ENCODE measurements at regions not wholly inside any gene's neighbourhood (a gene's known extent, or its start where the extent isn't known, plus 50 kb on each side); places are given as distances from the start of the nearest gene placed in this dataset.

DNA sequence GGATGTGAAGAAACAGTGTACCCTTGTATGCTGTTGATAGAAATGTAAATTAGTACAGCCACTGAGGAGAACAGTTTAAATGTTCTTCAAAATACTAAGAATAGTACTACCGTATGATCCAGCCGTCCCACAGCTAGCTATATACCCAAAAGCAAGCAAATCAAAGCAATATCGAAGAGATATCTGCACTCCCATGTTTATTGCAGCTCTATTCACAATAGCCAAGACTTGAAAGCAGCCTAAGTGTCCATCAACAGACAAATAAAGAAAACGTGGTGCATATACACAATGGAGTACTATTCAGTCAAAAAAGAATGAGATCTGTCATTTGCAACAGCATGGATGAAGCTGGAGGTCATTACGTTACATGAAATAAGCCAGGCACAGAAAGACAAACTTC lies 88.5 kb upstream of the SLC38A4 start:
- TF ChIP-seq, protein P1, sequence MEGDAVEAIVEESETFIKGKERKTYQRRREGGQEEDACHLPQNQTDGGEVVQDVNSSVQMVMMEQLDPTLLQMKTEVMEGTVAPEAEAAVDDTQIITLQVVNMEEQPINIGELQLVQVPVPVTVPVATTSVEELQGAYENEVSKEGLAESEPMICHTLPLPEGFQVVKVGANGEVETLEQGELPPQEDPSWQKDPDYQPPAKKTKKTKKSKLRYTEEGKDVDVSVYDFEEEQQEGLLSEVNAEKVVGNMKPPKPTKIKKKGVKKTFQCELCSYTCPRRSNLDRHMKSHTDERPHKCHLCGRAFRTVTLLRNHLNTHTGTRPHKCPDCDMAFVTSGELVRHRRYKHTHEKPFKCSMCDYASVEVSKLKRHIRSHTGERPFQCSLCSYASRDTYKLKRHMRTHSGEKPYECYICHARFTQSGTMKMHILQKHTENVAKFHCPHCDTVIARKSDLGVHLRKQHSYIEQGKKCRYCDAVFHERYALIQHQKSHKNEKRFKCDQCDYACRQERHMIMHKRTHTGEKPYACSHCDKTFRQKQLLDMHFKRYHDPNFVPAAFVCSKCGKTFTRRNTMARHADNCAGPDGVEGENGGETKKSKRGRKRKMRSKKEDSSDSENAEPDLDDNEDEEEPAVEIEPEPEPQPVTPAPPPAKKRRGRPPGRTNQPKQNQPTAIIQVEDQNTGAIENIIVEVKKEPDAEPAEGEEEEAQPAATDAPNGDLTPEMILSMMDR (conservative IDR thresholded peaks at IDR 0.05) = no peak
- no peak overlapping the region for H3K27ac ChIP-seq

DNA sequence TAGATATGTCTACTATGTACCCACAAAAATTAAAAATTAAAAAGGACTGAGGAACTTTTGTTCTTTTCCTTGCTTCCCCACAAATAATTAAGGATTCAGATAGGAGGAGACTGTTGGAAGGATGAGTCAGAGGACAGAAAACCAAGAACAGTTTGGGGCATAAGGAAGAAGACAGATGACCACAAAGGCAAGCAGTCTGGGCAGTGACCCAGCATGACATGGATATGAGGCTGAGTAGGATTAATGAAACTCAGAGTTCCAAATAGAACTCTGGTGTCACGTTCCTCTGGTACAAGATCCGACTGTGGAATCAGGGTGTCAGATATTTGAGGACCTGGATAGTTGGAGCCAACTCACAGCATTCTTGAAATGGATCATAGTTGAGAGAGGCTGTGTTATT lies 89.3 kb upstream of the SLC38A4 start:
- TF ChIP-seq, protein P1 (conservative IDR thresholded peaks at IDR 0.05) = no peak
- no peak overlapping the region for H3K27ac ChIP-seq

DNA sequence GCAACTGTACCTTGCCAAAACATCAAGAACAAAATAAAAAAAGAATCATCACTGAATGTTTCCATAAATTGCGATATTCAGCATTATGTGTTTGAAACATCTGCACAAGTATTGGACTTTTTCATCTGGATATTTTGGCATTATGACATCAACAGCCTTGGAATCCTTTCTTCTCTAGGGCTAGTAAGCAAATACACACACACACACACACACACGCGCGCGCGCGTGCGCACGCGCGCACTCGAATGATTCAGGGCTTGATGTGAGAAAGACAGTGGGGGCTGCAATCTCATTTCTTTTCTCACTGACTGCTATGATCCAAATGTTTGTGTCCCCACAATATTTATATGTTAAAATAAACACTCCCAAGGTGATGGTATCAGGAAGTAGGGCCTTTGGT lies 90.0 kb upstream of the SLC38A4 start:
- TF ChIP-seq, protein P1 (conservative IDR thresholded peaks at IDR 0.05) = no peak
- H3K27ac ChIP-seq = no peak overlapping the region

DNA sequence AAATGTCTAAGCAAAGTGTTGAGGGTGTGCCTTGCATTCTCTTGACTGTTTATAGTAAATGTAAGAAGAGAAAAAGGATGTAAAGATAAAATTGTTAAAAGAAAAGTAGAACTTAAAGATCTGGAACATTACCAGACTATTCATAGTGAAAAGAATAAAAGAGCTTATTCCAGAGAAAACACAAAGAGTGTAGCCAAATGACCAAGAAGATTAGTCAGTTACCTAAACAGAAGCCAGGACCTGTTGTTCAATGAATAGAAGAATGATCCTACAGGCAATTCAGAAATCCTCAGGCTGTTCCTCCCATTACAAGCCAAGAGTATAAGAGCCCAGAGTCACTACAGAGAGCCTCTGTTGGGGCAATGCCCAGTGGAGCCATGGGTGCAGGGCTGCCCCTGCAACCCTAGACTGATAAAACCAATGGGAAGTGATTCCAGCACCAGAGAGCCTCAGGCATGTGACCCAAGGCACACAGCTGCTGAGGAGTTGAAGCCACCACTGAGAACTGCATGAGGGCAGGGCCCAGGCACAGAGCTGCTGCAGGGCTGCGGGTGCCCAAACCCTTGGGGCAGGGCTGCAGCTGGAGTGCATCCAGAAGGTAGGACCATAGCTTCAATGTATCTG lies 91.1 kb upstream of the SLC38A4 start:
- no peak overlapping the region for H3K27ac ChIP-seq
- TF ChIP-seq, protein P1 (conservative IDR thresholded peaks at IDR 0.05) = no peak

DNA sequence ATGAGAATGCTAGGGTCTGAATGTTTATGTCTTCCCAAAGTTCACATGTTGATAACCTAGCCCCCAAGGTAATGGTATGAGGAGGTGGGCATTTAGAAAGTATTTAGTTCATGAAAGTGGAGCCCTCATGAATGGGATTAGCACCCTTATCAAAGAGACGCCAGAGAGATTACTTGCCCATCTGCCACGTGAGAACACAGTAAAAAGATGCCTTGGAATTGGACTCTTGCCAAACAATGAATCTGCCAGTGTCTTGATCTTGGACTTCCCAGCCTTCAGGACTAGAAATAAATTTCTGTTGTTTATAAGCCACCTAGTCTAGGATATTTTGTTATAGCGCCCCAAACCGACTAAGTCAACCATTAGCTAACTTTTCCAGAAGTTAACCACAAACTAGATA lies 92.0 kb upstream of the SLC38A4 start:
- TF ChIP-seq, protein P1 (conservative IDR thresholded peaks at IDR 0.05) = no peak
- no peak overlapping the region for H3K27ac ChIP-seq

DNA sequence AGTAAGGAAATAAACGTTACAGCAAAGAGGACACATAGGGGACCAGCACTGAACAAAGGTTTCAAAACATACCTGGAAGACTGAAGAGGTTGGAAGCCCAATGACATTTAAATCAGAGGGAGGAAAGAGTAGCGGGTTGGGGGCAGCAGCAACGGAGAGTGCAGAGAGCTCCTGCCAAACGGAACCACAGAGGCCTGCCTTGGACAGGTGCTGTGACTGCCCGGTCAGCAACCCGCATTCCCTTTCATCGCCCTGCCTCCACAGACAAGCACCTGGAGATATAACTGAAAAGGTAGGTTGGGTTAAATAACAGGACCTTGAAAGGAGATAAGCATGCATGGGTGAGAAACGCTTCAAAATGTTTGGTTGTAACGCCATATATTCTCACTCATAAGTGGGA lies 92.8 kb upstream of the SLC38A4 start:
- H3K27ac ChIP-seq = no peak overlapping the region
- TF ChIP-seq, protein P1 (conservative IDR thresholded peaks at IDR 0.05) = no peak

DNA sequence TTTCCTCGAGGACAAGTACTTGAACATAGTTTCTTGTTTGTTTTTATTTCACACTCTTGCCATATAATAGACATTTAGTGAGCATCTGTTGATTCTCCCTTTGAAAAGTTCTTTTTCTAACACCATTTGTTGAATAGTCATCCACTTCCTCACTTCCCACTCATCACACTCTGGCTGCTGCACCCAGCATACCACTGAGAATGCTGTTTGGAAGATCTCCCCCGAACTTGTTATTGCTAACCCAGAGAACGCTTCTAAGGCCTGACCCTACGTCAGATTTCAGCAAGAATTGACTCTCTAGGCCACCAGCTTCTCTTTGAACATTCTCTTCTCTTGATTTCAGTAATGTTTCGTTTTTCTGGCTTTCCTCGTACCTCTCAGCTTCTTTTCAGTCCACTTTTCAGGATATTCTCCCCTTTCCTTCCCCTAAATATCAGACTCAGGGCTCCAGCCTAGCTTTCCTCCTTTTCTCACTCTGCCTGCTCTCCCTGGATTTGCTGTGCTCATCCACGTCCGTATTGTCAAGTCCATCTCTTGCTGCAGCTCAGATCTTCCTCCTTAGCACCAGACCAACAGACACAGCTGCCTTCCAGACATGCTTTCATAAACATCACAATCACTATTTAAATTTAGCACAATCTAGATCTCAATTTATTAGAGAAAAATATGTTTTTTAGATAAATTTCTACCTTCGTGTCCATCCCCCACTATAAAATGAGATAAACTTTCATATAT lies 94.0 kb upstream of the SLC38A4 start:
- TF ChIP-seq, protein P1 (conservative IDR thresholded peaks at IDR 0.05) = no peak
- no peak overlapping the region for H3K27ac ChIP-seq
